HepG2 (cell line): ENCODE measurements at regions not wholly inside any gene's neighbourhood (a gene's known extent, or its start where the extent isn't known, plus 50 kb on each side); places are given as distances from the start of the nearest gene placed in this dataset.
A peak's percentile ranks its signal among the peaks of the same experiment; 100 is the strongest.

ENCODE experiments used
- ARID5B ChIP-seq: IDR thresholded peaks from 2 replicates; pipeline ENCODE4 v1.4.0; 2020; ENCODE audit warnings: mild to moderate bottlenecking, missing genetic modification reagents
- GATAD2A ChIP-seq: IDR thresholded peaks from 2 replicates; pipeline ENCODE4 v1.6.1; 2016
- REST ChIP-seq, 2 experiments: IDR thresholded peaks; 2 replicates each; pipeline ENCODE4 v1.6.1; 2011 to 2012; ENCODE audit warnings: low read length in 2 of 2, borderline replicate concordance in 1 of 2, low read depth in 1 of 2, mild to moderate bottlenecking in 1 of 2, moderate library complexity in 1 of 2
- ZBTB20 ChIP-seq: sonication (generic); formaldehyde crosslinking; IDR thresholded peaks from 2 replicates; pipeline ENCODE4 v1.8.1; 2023; ENCODE audit warnings: missing genetic modification reagents, low read depth, mild to moderate bottlenecking, borderline replicate concordance
- TF ChIP-seq, protein P1 (sequence below): sonication (generic); formaldehyde crosslinking; IDR thresholded peaks from 2 replicates; pipeline ENCODE4 v1.4.0; 2020; ENCODE audit warnings: missing genetic modification reagents

- TF ChIP-seq REST (IDR thresholded peaks at IDR 0.05; ENCODE audit: borderline replicate concordance in 1 of 2, low read depth in 1 of 2, low read length in 2 of 2) (no peak), GATAD2A (CRISPR knock-in tag) (peak; percentile 32; the same call in 1 of the 2 replicates), ARID5B (CRISPR knock-in tag) (peak; percentile 61), ZBTB20 (CRISPR knock-in tag) (peak; percentile 95; the same call in 1 of the 2 replicates)
- TF ChIP-seq, protein P1, sequence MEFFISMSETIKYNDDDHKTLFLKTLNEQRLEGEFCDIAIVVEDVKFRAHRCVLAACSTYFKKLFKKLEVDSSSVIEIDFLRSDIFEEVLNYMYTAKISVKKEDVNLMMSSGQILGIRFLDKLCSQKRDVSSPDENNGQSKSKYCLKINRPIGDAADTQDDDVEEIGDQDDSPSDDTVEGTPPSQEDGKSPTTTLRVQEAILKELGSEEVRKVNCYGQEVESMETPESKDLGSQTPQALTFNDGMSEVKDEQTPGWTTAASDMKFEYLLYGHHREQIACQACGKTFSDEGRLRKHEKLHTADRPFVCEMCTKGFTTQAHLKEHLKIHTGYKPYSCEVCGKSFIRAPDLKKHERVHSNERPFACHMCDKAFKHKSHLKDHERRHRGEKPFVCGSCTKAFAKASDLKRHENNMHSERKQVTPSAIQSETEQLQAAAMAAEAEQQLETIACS (CRISPR knock-in tag) = no peak
Observed at GRCh38 chr7:85475476-85475875, 288.6 kb upstream of the SEMA3D start (continued).
